ENCODE measurements at regions not wholly inside any gene's neighbourhood (a gene's known extent, or its start where the extent isn't known, plus 50 kb on each side); places are given as distances from the start of the nearest gene placed in this dataset.

DNA sequence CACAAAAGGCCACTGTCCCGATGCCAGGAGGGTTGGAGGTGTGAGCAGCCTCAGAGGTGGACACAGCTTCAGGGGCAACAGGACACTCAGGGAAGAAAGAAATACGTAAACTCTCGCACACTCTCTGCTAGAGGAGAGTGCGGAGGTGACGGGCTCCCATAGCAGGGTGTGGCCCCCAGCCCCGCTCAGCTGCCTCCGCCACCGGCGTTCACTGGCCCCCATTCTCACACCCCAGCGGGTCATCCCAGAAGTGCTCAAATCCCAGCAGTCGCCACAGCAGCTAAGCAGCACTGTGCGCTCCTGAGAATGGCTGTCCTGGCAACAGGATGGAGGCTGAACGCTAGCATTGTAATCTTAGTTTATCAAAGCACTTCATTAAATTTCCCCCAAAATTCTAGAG is 315.6 kb upstream of the SALL3 start:
- TF ChIP-seq, protein P1, sequence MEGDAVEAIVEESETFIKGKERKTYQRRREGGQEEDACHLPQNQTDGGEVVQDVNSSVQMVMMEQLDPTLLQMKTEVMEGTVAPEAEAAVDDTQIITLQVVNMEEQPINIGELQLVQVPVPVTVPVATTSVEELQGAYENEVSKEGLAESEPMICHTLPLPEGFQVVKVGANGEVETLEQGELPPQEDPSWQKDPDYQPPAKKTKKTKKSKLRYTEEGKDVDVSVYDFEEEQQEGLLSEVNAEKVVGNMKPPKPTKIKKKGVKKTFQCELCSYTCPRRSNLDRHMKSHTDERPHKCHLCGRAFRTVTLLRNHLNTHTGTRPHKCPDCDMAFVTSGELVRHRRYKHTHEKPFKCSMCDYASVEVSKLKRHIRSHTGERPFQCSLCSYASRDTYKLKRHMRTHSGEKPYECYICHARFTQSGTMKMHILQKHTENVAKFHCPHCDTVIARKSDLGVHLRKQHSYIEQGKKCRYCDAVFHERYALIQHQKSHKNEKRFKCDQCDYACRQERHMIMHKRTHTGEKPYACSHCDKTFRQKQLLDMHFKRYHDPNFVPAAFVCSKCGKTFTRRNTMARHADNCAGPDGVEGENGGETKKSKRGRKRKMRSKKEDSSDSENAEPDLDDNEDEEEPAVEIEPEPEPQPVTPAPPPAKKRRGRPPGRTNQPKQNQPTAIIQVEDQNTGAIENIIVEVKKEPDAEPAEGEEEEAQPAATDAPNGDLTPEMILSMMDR (IDR thresholded peaks at IDR 0.05; ENCODE audit: low read depth, low read length): no peak
- no peak for TF ChIP-seq EZH2phosphoT487 (IDR thresholded peaks at IDR 0.05; ENCODE audit: low read depth)
- Histone ChIP-seq H3K36me3 (replicated peaks; ENCODE audit: low read depth, low read length) (no peaks in the 10 kb centered on the region), H3K9me3 (ENCODE audit: insufficient read depth, low read length) (no peaks in the 10 kb centered on the region), H3K27me3 (ENCODE audit: low read depth, low read length) (no peaks in the 10 kb centered on the region), H3K4me1 (ENCODE audit: low read length) (no peaks in the 10 kb centered on the region), H3K4me3 (ENCODE audit: low read length) (no peak overlapping the region), H3K79me2 (ENCODE audit: low read length) (no peaks in the 10 kb centered on the region), H3K4me2 (ENCODE audit: low read length) (no peak overlapping the region), H2AFZ (ENCODE audit: low read depth, low read length) (no peak overlapping the region), H3K9ac (ENCODE audit: low read length) (no peak overlapping the region), H3K27ac (ENCODE audit: low read length) (no peak overlapping the region), H4K20me1 (ENCODE audit: insufficient read depth, low read length) (no peaks in the 10 kb centered on the region)

DNA sequence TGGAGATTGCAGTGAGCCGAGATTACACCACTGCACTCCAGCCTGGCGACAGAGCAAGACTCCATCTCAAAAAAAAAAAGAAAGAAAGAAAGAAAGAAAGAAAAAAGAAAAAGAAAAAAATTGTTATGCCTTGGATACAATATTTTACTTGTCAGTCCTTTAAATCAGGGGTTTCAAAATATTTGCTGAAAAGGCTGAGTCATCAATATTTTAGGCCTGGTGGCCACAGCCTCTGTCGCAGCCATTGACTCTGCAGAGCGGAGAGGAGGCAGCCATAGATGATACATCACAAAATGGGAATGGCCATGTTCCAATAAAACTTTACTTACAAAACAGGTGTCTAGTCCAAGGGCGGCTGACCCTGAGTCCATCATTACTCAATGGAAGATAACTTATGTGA is 314.8 kb upstream of the SALL3 start:
- H3K36me3 ChIP-seq (replicated peaks; ENCODE audit: low read depth, low read length): no peaks in the 10 kb centered on the region
- no peak overlapping the region for H3K27ac ChIP-seq (ENCODE audit: low read length)
- H3K9me3 ChIP-seq (ENCODE audit: insufficient read depth, low read length): no peaks in the 10 kb centered on the region
- no peaks in the 10 kb centered on the region for H3K4me1 ChIP-seq (ENCODE audit: low read length)
- no peak overlapping the region for H3K9ac ChIP-seq (ENCODE audit: low read length)
- no peak overlapping the region for H2AFZ ChIP-seq (ENCODE audit: low read depth, low read length)
- H4K20me1 ChIP-seq (ENCODE audit: insufficient read depth, low read length): no peaks in the 10 kb centered on the region
- no peaks in the 10 kb centered on the region for H3K27me3 ChIP-seq (ENCODE audit: low read depth, low read length)
- TF ChIP-seq, protein P1 (IDR thresholded peaks at IDR 0.05; ENCODE audit: low read depth, low read length): no peak
- TF ChIP-seq EZH2phosphoT487 (IDR thresholded peaks at IDR 0.05; ENCODE audit: low read depth): no peak
- no peaks in the 10 kb centered on the region for H3K79me2 ChIP-seq (ENCODE audit: low read length)
- no peak overlapping the region for H3K4me3 ChIP-seq (ENCODE audit: low read length)
- no peak overlapping the region for H3K4me2 ChIP-seq (ENCODE audit: low read length)

GRCh38 chr18:78665644-78666043 is 314.0 kb upstream of the SALL3 start:
- H3K4me1 ChIP-seq (ENCODE audit: low read length): no peaks in the 10 kb centered on the region
- H3K4me2 ChIP-seq (ENCODE audit: low read length): no peak overlapping the region
- H3K27me3 ChIP-seq (ENCODE audit: low read depth, low read length): no peaks in the 10 kb centered on the region
- no peaks in the 10 kb centered on the region for H4K20me1 ChIP-seq (ENCODE audit: insufficient read depth, low read length)
- TF ChIP-seq, protein P1 (IDR thresholded peaks at IDR 0.05; ENCODE audit: low read depth, low read length): no peak
- no peak for TF ChIP-seq EZH2phosphoT487 (IDR thresholded peaks at IDR 0.05; ENCODE audit: low read depth)
- H2AFZ ChIP-seq (ENCODE audit: low read depth, low read length): no peak overlapping the region
- H3K27ac ChIP-seq (ENCODE audit: low read length): no peak overlapping the region
- no peak overlapping the region for H3K9ac ChIP-seq (ENCODE audit: low read length)
- no peaks in the 10 kb centered on the region; the same call in 1 of the 2 replicates for H3K9me3 ChIP-seq (ENCODE audit: insufficient read depth, low read length)
- H3K79me2 ChIP-seq (ENCODE audit: low read length): no peaks in the 10 kb centered on the region
- H3K4me3 ChIP-seq (ENCODE audit: low read length): no peak overlapping the region
- H3K36me3 ChIP-seq (replicated peaks; ENCODE audit: low read depth, low read length): no peaks in the 10 kb centered on the region

DNA sequence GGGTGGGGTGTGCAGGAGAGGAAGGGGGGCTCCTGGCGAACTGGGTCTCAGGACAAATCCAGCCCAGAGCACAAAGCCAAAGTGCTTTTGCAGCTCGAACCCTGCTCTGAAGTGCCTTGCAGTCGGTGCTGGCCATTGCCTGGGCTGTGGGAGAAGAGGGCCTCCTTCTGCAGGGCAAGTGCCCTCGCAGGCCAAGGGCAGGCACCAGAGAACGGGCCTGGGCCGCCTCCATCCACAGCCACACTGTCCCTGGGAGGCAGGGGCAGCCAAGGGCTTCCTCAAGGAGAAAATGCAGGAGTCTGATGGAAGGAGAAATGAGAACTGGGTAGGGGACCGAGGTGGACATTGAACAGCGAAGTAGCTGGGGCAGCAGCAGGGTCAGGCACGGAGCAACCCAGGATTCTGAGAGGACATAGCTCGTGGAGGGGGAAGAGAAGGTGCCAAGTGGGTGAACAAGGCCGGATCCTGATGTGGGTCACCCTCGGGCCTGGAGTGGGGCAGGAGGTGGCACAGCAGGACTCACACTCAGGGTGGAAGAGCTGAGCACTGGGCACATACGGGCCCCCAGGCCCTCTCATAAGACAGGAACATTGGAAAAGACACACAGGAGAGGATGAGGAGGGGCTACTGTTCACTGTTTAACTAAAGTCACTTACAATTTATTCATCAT is 312.8 kb upstream of the SALL3 start:
- TF ChIP-seq EZH2phosphoT487 (IDR thresholded peaks at IDR 0.05; ENCODE audit: low read depth): no peak
- TF ChIP-seq, protein P1 (IDR thresholded peaks at IDR 0.05; ENCODE audit: low read depth, low read length): no peak
- no peaks in the 10 kb centered on the region; the same call in 1 of the 2 replicates for H3K9me3 ChIP-seq (ENCODE audit: insufficient read depth, low read length)
- H3K4me2 ChIP-seq (ENCODE audit: low read length): no peak overlapping the region
- H3K9ac ChIP-seq (ENCODE audit: low read length): no peak overlapping the region
- H3K4me3 ChIP-seq (ENCODE audit: low read length): no peak overlapping the region
- H3K36me3 ChIP-seq (replicated peaks; ENCODE audit: low read depth, low read length): no peaks in the 10 kb centered on the region
- H3K79me2 ChIP-seq (ENCODE audit: low read length): no peaks in the 10 kb centered on the region
- H3K27ac ChIP-seq (ENCODE audit: low read length): no peak overlapping the region
- no peaks in the 10 kb centered on the region for H3K4me1 ChIP-seq (ENCODE audit: low read length)
- no peak overlapping the region for H2AFZ ChIP-seq (ENCODE audit: low read depth, low read length)
- no peaks in the 10 kb centered on the region for H3K27me3 ChIP-seq (ENCODE audit: low read depth, low read length)
- H4K20me1 ChIP-seq (ENCODE audit: insufficient read depth, low read length): no peaks in the 10 kb centered on the region
